ENCODE measurements at regions not wholly inside any gene's neighbourhood (a gene's known extent, or its start where the extent isn't known, plus 50 kb on each side); places are given as distances from the start of the nearest gene placed in this dataset.

- no peaks in the 10 kb centered on the region for H3K9me3 Mint-ChIP-seq
- H3K27me3 Mint-ChIP-seq (ENCODE audit: low read depth), result no peaks in the 10 kb centered on the region
- no peak overlapping the region for H3K4me3 Mint-ChIP-seq
- no peaks in the 10 kb centered on the region for H3K36me3 Mint-ChIP-seq (ENCODE audit: low read depth)
- no peaks in the 10 kb centered on the region for H3K4me1 Mint-ChIP-seq (ENCODE audit: low read depth)
- no peak overlapping the region for H3K27ac Mint-ChIP-seq
- DNase-seq (ENCODE audit: low spot score), result no peak
These were observed 129.3 kb downstream of the NUP35 start for GRCh38 chr2:183253441-183254130.

GRCh38 chr2:183255411-183255810 lies 131.2 kb downstream of the NUP35 start:
- H3K27me3 Mint-ChIP-seq (ENCODE audit: low read depth), result no peaks in the 10 kb centered on the region
- H3K36me3 Mint-ChIP-seq (ENCODE audit: low read depth), result no peaks in the 10 kb centered on the region
- no peaks in the 10 kb centered on the region for H3K4me1 Mint-ChIP-seq (ENCODE audit: low read depth)
- H3K27ac Mint-ChIP-seq, result no peak overlapping the region
- DNase-seq (ENCODE audit: low spot score), result no peak
- H3K4me3 Mint-ChIP-seq, result no peak overlapping the region
- H3K9me3 Mint-ChIP-seq, result no peaks in the 10 kb centered on the region

GRCh38 chr2:183259921-183260320 lies 135.7 kb downstream of the NUP35 start:
- DNase-seq (ENCODE audit: low spot score), result no peak
- Mint-ChIP-seq H3K27me3 (ENCODE audit: low read depth) (no peaks in the 10 kb centered on the region), H3K27ac (no peak overlapping the region), H3K36me3 (ENCODE audit: low read depth) (no peaks in the 10 kb centered on the region), H3K4me3 (no peak overlapping the region), H3K9me3 (no peaks in the 10 kb centered on the region), H3K4me1 (ENCODE audit: low read depth) (no peaks in the 10 kb centered on the region)

GRCh38 chr2:183260527-183260926 lies 136.3 kb downstream of the NUP35 start:
- H3K27ac Mint-ChIP-seq, result no peak overlapping the region
- no peak overlapping the region for H3K4me3 Mint-ChIP-seq
- no peak for DNase-seq (ENCODE audit: low spot score)
- no peaks in the 10 kb centered on the region for H3K27me3 Mint-ChIP-seq (ENCODE audit: low read depth)
- H3K4me1 Mint-ChIP-seq (ENCODE audit: low read depth), result no peaks in the 10 kb centered on the region
- no peaks in the 10 kb centered on the region for H3K36me3 Mint-ChIP-seq (ENCODE audit: low read depth)
- H3K9me3 Mint-ChIP-seq, result no peaks in the 10 kb centered on the region

- Mint-ChIP-seq H3K4me3 (no peak overlapping the region), H3K4me1 (ENCODE audit: low read depth) (no peaks in the 10 kb centered on the region), H3K27ac (no peak overlapping the region), H3K27me3 (ENCODE audit: low read depth) (no peaks in the 10 kb centered on the region), H3K9me3 (no peaks in the 10 kb centered on the region), H3K36me3 (ENCODE audit: low read depth) (no peaks in the 10 kb centered on the region)
- DNase-seq (ENCODE audit: low spot score), result no peak
These were observed 140.8 kb downstream of the NUP35 start for GRCh38 chr2:183264890-183265535.

- Mint-ChIP-seq H3K4me3 (no peak overlapping the region), H3K9me3 (no peaks in the 10 kb centered on the region), H3K27me3 (ENCODE audit: low read depth) (no peaks in the 10 kb centered on the region), H3K4me1 (ENCODE audit: low read depth) (no peaks in the 10 kb centered on the region), H3K27ac (no peak overlapping the region), H3K36me3 (ENCODE audit: low read depth) (no peaks in the 10 kb centered on the region)
- no peak for DNase-seq (ENCODE audit: low spot score)
These were observed 143.0 kb downstream of the NUP35 start for GRCh38 chr2:183267148-183267827.

- H3K4me3 Mint-ChIP-seq, result no peak overlapping the region
- no peaks in the 10 kb centered on the region for H3K4me1 Mint-ChIP-seq (ENCODE audit: low read depth)
- no peaks in the 10 kb centered on the region for H3K27me3 Mint-ChIP-seq (ENCODE audit: low read depth)
- no peak overlapping the region for H3K27ac Mint-ChIP-seq
- no peaks in the 10 kb centered on the region for H3K36me3 Mint-ChIP-seq (ENCODE audit: low read depth)
- no peak for DNase-seq (ENCODE audit: low spot score)
- no peaks in the 10 kb centered on the region for H3K9me3 Mint-ChIP-seq
These were observed 145.7 kb downstream of the NUP35 start for GRCh38 chr2:183269956-183270355.

GRCh38 chr2:183283209-183283608 lies 159.0 kb downstream of the NUP35 start:
- H3K9me3 Mint-ChIP-seq, result no peaks in the 10 kb centered on the region
- no peak for DNase-seq (ENCODE audit: low spot score)
- no peaks in the 10 kb centered on the region for H3K36me3 Mint-ChIP-seq (ENCODE audit: low read depth)
- no peak overlapping the region for H3K4me3 Mint-ChIP-seq
- no peak overlapping the region for H3K27ac Mint-ChIP-seq
- no peaks in the 10 kb centered on the region for H3K4me1 Mint-ChIP-seq (ENCODE audit: low read depth)
- H3K27me3 Mint-ChIP-seq (ENCODE audit: low read depth), result no peaks in the 10 kb centered on the region

GRCh38 chr2:183284606-183285005 lies 160.4 kb downstream of the NUP35 start:
- H3K4me3 Mint-ChIP-seq, result no peak overlapping the region
- H3K36me3 Mint-ChIP-seq (ENCODE audit: low read depth), result no peaks in the 10 kb centered on the region
- H3K27me3 Mint-ChIP-seq (ENCODE audit: low read depth), result no peaks in the 10 kb centered on the region
- H3K27ac Mint-ChIP-seq, result no peak overlapping the region
- no peaks in the 10 kb centered on the region for H3K4me1 Mint-ChIP-seq (ENCODE audit: low read depth)
- DNase-seq (ENCODE audit: low spot score), result no peak
- no peaks in the 10 kb centered on the region for H3K9me3 Mint-ChIP-seq

- no peaks in the 10 kb centered on the region for H3K36me3 Mint-ChIP-seq (ENCODE audit: low read depth)
- no peak for DNase-seq (ENCODE audit: low spot score)
These were observed 167.2 kb downstream of the NUP35 start for GRCh38 chr2:183291436-183291835.

GRCh38 chr2:183292028-183292427 lies 167.8 kb downstream of the NUP35 start:
- H3K4me1 Mint-ChIP-seq (ENCODE audit: low read depth), result no peaks in the 10 kb centered on the region
- H3K4me3 Mint-ChIP-seq, result no peak overlapping the region
- DNase-seq (ENCODE audit: low spot score), result no peak
- no peaks in the 10 kb centered on the region for H3K27me3 Mint-ChIP-seq (ENCODE audit: low read depth)
- no peaks in the 10 kb centered on the region for H3K9me3 Mint-ChIP-seq
- no peaks in the 10 kb centered on the region for H3K36me3 Mint-ChIP-seq (ENCODE audit: low read depth)
- no peak overlapping the region for H3K27ac Mint-ChIP-seq

More at GRCh38 chr2:183291436-183291835, 167.2 kb downstream of the NUP35 start:
- H3K27me3 Mint-ChIP-seq (ENCODE audit: low read depth), result no peaks in the 10 kb centered on the region
- no peak overlapping the region for H3K27ac Mint-ChIP-seq
- no peaks in the 10 kb centered on the region for H3K4me1 Mint-ChIP-seq (ENCODE audit: low read depth)
- H3K4me3 Mint-ChIP-seq, result no peak overlapping the region
- H3K9me3 Mint-ChIP-seq, result no peaks in the 10 kb centered on the region

- no peaks in the 10 kb centered on the region for H3K9me3 Mint-ChIP-seq
- DNase-seq (ENCODE audit: low spot score), result no peak
- no peak overlapping the region for H3K27ac Mint-ChIP-seq
- no peaks in the 10 kb centered on the region for H3K27me3 Mint-ChIP-seq (ENCODE audit: low read depth)
- no peaks in the 10 kb centered on the region for H3K4me1 Mint-ChIP-seq (ENCODE audit: low read depth)
- H3K36me3 Mint-ChIP-seq (ENCODE audit: low read depth), result no peaks in the 10 kb centered on the region
- no peak overlapping the region for H3K4me3 Mint-ChIP-seq
These were observed 215.1 kb downstream of the NUP35 start for GRCh38 chr2:183339311-183339710.

- no peaks in the 10 kb centered on the region for H3K4me1 Mint-ChIP-seq (ENCODE audit: low read depth)
- H3K27me3 Mint-ChIP-seq (ENCODE audit: low read depth), result no peaks in the 10 kb centered on the region
- no peak overlapping the region for H3K27ac Mint-ChIP-seq
- H3K9me3 Mint-ChIP-seq, result no peaks in the 10 kb centered on the region
- no peaks in the 10 kb centered on the region for H3K36me3 Mint-ChIP-seq (ENCODE audit: low read depth)
- no peak overlapping the region for H3K4me3 Mint-ChIP-seq
- DNase-seq (ENCODE audit: low spot score), result no peak
These were observed 216.8 kb downstream of the NUP35 start for GRCh38 chr2:183341057-183341456.

- Mint-ChIP-seq H3K4me3 (no peak overlapping the region), H3K4me1 (ENCODE audit: low read depth) (no peaks in the 10 kb centered on the region), H3K9me3 (no peaks in the 10 kb centered on the region), H3K36me3 (ENCODE audit: low read depth) (no peaks in the 10 kb centered on the region), H3K27ac (no peak overlapping the region), H3K27me3 (ENCODE audit: low read depth) (no peaks in the 10 kb centered on the region)
- no peak for DNase-seq (ENCODE audit: low spot score)
These were observed 223.7 kb downstream of the NUP35 start for GRCh38 chr2:183347969-183348368.
